Epithelial cell of proximal tubule (primary cell): ENCODE measurements at regions not wholly inside any gene's neighbourhood (a gene's known extent, or its start where the extent isn't known, plus 50 kb on each side); places are given as distances from the start of the nearest gene placed in this dataset.

Experiments used
- DNase-seq: peaks from one replicate; pipeline ENCODE4 v3.0.0-alpha.2; 2011; ENCODE audit warnings: low read depth
- H3K4me3 ChIP-seq: 2 replicates; pipeline ENCODE4 v1.5.1; 2011; ENCODE audit warnings: low read depth, mild to moderate bottlenecking, low read length
- TF ChIP-seq, protein P1 (sequence below): conservative IDR thresholded peaks from 2 replicates; pipeline ENCODE4 v1.5.1; 2012; ENCODE audit warnings: low read depth, mild to moderate bottlenecking, low read length

DNA sequence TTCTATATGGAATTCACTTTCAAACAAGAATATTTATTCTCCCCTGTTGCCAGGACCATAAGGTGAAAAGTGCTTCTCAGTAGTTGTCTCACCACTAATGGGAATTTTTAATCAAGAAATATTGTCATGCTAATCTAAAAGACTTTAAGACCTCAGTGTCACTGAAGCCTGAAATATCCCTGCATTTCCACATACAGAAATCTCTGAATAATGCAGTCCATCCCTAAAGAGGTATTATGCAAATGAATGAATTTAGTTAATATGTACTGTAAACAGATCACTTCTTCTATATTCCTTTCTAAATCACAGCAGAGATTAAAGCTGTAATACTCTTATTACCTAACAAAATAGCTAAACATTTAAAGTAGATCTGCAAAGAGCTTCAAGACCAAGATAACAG lies 531.1 kb upstream of the CDH6 start:
- TF ChIP-seq, protein P1, sequence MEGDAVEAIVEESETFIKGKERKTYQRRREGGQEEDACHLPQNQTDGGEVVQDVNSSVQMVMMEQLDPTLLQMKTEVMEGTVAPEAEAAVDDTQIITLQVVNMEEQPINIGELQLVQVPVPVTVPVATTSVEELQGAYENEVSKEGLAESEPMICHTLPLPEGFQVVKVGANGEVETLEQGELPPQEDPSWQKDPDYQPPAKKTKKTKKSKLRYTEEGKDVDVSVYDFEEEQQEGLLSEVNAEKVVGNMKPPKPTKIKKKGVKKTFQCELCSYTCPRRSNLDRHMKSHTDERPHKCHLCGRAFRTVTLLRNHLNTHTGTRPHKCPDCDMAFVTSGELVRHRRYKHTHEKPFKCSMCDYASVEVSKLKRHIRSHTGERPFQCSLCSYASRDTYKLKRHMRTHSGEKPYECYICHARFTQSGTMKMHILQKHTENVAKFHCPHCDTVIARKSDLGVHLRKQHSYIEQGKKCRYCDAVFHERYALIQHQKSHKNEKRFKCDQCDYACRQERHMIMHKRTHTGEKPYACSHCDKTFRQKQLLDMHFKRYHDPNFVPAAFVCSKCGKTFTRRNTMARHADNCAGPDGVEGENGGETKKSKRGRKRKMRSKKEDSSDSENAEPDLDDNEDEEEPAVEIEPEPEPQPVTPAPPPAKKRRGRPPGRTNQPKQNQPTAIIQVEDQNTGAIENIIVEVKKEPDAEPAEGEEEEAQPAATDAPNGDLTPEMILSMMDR: no peak
- DNase-seq: no peak
- H3K4me3 ChIP-seq: no peak overlapping the region

- H3K4me3 ChIP-seq: no peak overlapping the region
- DNase-seq: no peak
- TF ChIP-seq, protein P1: no peak
Observed at GRCh38 chr5:30661730-30662129, 531.8 kb upstream of the CDH6 start.

DNA sequence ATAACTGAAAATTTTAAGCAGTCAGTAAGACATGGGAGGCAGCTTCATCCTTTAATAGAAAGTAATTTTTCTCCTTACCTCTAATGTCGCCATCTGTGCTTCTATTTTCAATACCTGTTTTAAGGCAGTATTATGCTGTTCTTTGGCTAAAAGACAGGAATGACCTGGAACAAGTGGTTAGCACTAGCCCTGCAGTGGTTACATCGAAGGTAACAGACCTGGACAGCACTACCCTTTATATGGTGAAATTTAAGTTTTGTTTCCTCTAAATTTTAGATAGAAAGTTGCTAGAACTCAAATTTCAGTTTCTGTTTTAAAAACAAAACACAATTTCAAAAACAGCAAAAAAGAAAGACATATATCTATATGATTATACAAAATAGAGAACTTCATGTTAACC lies 534.1 kb upstream of the CDH6 start:
- TF ChIP-seq, protein P1: no peak
- no peak for DNase-seq
- H3K4me3 ChIP-seq: no peak overlapping the region

GRCh38 chr5:30650311-30650710 lies 543.2 kb upstream of the CDH6 start:
- TF ChIP-seq, protein P1: no peak
- no peak for DNase-seq
- H3K4me3 ChIP-seq: no peak overlapping the region

DNA sequence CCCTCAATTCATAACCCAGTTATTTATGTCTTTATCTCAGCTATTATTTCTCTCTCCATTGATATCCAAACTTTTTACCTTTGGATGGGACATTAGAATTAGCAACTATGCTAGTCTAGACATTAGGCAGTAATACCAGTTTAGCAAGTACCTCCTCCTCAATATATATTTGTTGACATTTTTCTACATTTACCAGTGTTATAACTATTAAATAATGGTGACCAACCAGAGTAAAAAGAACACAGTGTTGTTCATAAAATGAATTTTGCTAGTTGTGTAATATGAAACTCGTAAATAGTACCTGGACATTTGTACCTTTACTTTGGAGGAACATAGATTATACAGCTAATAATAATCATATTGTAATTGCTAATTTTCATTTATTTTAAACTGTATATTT lies 554.6 kb upstream of the CDH6 start:
- TF ChIP-seq, protein P1: no peak
- no peak for DNase-seq
- H3K4me3 ChIP-seq: no peak overlapping the region

- no peak for DNase-seq
- TF ChIP-seq, protein P1: no peak
- H3K4me3 ChIP-seq: no peak overlapping the region
Observed at GRCh38 chr5:30627945-30628344, 565.5 kb upstream of the CDH6 start.

- H3K4me3 ChIP-seq: no peak overlapping the region
- TF ChIP-seq, protein P1: no peak
- no peak for DNase-seq
Observed at GRCh38 chr5:30626557-30626956, 566.9 kb upstream of the CDH6 start.
